Thyroid gland (tissue), 4 donors: ENCODE measurements at regions not wholly inside any gene's neighbourhood (a gene's known extent, or its start where the extent isn't known, plus 50 kb on each side); places are given as distances from the start of the nearest gene placed in this dataset.

Experiments
- CTCF ChIP-seq, 6 experiments: fragments of 200-600 bp in 3 of 6; fragments of 450-650 bp in 3 of 6; sonication (generic) in 3 of 6; IDR thresholded peaks; one replicate each; pipeline ENCODE4 v1.5.1; 2016 to 2019; ENCODE audit warnings: antibody characterized with exemption in 6 of 6, mild to moderate bottlenecking in 2 of 6, inconsistent platforms in 1 of 6, moderate library complexity in 1 of 6
- POLR2A ChIP-seq, 2 donors: fragments of 450-650 bp; IDR thresholded peaks; one replicate each; pipeline ENCODE4 v1.6.1; 2017; ENCODE audit warnings: antibody characterized with exemption in 2 of 2, mild to moderate bottlenecking in 2 of 2, moderate library complexity in 1 of 2

GRCh38 chr16:86953631-86954391, 363.4 kb downstream of the C16orf95 start:
- TF ChIP-seq POLR2A (IDR thresholded peaks at IDR 0.05) (no peak), CTCF (IDR thresholded peaks at IDR 0.05) (no peak)
